ENCODE measurements at regions not wholly inside any gene's neighbourhood (a gene's known extent, or its start where the extent isn't known, plus 50 kb on each side); places are given as distances from the start of the nearest gene placed in this dataset.

- H3K4me1 Mint-ChIP-seq (ENCODE audit: low read depth) = no peaks in the 10 kb centered on the region
- no peaks in the 10 kb centered on the region for H3K36me3 Mint-ChIP-seq
- H3K27me3 Mint-ChIP-seq = no peaks in the 10 kb centered on the region
- H3K4me3 Mint-ChIP-seq = no peak overlapping the region
- no peaks in the 10 kb centered on the region for H3K9me3 Mint-ChIP-seq (ENCODE audit: low read depth)
- no peak overlapping the region for H3K27ac Mint-ChIP-seq
Measured at GRCh38 chr9:8157683-8158324, 358.2 kb upstream of the DMAC1 start.

DNA sequence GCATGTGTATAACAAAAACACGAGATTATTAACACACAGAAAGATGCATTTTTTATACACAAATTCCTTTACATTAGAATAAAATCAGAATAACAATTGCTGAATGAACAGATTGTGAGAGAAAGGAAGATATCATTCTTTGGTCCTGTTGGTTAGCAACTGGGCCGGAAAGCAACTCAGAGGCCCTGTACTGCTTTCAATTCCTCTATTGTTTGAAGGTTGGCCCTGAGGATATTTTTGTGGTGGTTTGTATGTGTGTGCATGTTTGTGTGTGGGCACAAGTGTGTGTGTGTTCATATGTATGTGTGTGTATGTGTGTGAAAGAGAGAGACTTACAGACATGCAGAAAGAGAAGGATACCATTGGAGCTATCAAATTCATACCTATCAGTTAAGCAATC, 356.8 kb upstream of the DMAC1 start:
- H3K27ac Mint-ChIP-seq = no peak overlapping the region

DNA sequence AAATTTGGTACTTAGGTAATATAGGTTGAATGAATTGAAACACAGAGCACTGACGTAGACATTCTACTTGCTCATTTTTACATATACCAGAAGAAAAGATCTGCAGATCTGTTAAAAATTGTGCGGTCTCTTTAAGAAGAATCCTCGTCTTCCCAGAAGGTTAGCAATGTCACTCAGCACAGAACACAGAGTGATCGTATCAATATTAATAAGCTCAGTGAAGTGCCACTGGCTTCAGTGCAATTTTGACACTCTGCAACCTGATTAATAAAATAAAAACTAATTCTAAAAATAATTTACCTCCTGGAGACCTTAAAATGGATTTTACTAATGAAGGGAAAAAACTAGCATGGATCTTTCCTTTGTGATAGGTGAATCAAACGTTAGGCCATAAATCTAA, 356.1 kb upstream of the DMAC1 start:
- Mint-ChIP-seq H3K4me3 (no peak overlapping the region), H3K27ac (no peak overlapping the region), H3K4me1 (ENCODE audit: low read depth) (no peaks in the 10 kb centered on the region), H3K9me3 (ENCODE audit: low read depth) (peaks cover 11% of the 10 kb centered on the region), H3K36me3 (peaks cover 6% of the 10 kb centered on the region), H3K27me3 (no peaks in the 10 kb centered on the region)

More for the DNA sequence above, 356.8 kb upstream of the DMAC1 start:
- Mint-ChIP-seq H3K4me3 (no peak overlapping the region), H3K9me3 (ENCODE audit: low read depth) (peaks cover 5% of the 10 kb centered on the region), H3K36me3 (peaks cover under 1% of the 10 kb centered on the region), H3K4me1 (ENCODE audit: low read depth) (no peaks in the 10 kb centered on the region), H3K27me3 (no peaks in the 10 kb centered on the region)

DNA sequence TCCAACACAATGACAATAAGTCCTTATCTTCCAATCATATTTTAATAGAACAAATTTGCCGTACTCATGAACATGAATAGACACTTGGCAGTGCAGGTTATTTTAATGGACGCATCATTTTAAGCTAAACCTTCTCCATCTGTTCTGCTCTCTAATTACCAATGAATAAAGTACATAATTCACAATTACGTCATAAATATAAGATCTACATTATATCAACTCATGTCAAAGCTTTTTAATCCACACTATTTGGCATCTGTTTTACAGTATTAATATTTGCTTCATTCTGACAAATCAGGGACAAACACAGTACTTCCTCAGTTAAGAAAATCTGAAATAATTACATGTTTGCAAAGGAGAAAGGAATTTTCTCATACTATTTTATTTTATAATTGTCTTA, 344.1 kb upstream of the DMAC1 start:
- no peaks in the 10 kb centered on the region for H3K27me3 Mint-ChIP-seq
- no peak overlapping the region for H3K4me3 Mint-ChIP-seq
- H3K9me3 Mint-ChIP-seq (ENCODE audit: low read depth) = no peaks in the 10 kb centered on the region
- no peaks in the 10 kb centered on the region for H3K36me3 Mint-ChIP-seq
- no peaks in the 10 kb centered on the region for H3K4me1 Mint-ChIP-seq (ENCODE audit: low read depth)
- no peak overlapping the region for H3K27ac Mint-ChIP-seq

DNA sequence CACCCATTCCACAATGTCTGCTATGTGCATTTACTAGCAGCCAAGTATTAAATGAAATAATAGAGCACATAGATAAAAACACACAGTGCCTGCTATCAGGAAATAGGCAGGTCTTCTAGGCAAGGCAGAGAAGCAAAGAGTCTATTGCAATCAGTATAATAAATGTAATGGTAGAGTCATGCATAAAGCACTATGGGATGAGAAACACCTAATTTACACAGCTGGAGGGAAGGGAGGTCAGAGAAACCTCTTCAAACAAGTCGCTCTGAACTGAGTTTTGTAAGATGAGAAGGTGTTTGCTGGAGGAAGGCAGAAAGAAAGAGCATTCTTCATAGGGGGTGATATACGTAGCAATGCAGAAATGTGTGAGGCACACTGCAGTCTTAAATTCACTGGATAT, 341.0 kb upstream of the DMAC1 start:
- no peak overlapping the region for H3K4me3 Mint-ChIP-seq
- H3K27me3 Mint-ChIP-seq = no peaks in the 10 kb centered on the region
- H3K4me1 Mint-ChIP-seq (ENCODE audit: low read depth) = peaks cover 10% of the 10 kb centered on the region
- no peak overlapping the region for H3K27ac Mint-ChIP-seq
- no peaks in the 10 kb centered on the region for H3K36me3 Mint-ChIP-seq
- no peaks in the 10 kb centered on the region for H3K9me3 Mint-ChIP-seq (ENCODE audit: low read depth)

DNA sequence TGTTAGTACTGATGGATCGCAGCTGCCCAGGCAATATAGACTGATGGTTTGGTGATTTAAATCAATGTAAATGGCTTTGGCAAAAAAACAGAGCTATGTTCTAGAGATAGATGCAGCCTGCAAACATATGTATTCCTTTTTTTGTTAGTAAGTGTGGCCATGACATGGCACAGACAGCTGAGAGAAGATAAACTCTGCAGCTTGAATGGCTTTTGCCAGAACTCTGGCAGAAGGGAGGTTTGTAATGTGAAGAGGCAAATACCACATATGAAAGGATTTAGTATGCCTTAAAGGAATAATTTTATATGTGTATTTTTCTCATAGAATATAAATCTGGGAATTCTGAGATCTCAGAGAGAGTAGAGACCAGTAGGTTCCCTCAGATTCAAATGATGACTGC, 340.2 kb upstream of the DMAC1 start:
- no peaks in the 10 kb centered on the region for H3K9me3 Mint-ChIP-seq (ENCODE audit: low read depth)
- no peak overlapping the region for H3K27ac Mint-ChIP-seq
- H3K27me3 Mint-ChIP-seq = no peaks in the 10 kb centered on the region
- H3K36me3 Mint-ChIP-seq = no peaks in the 10 kb centered on the region
- no peak overlapping the region for H3K4me3 Mint-ChIP-seq
- peaks cover 10% of the 10 kb centered on the region for H3K4me1 Mint-ChIP-seq (ENCODE audit: low read depth)

DNA sequence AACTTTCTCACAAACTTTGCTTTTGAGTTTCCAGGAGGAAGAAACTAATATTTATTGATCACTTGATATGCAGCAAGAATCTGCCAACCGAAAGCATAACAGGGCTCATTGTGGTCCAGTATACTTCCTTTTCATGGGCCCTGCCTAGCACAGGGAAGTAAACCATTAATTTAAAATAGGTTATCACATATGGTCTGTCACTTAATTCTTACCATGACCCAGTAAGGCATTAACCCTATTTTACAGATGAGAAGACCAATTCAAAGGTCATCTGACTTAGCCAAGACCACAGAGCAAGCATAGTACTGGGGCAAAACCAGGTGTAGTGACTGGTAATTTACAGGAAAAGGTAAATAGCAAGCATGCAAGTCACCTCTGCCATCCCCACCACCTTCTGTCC, 336.9 kb upstream of the DMAC1 start:
- Mint-ChIP-seq H3K36me3 (no peaks in the 10 kb centered on the region), H3K27ac (no peak overlapping the region), H3K9me3 (ENCODE audit: low read depth) (no peaks in the 10 kb centered on the region), H3K4me1 (ENCODE audit: low read depth) (peaks cover 10% of the 10 kb centered on the region), H3K4me3 (no peak overlapping the region), H3K27me3 (no peaks in the 10 kb centered on the region)

- H3K27ac Mint-ChIP-seq = no peak overlapping the region
Measured at GRCh38 chr9:8134635-8135034, 335.1 kb upstream of the DMAC1 start.

GRCh38 chr9:8133606-8134005, 334.0 kb upstream of the DMAC1 start:
- Mint-ChIP-seq H3K4me3 (no peak overlapping the region), H3K9me3 (ENCODE audit: low read depth) (no peaks in the 10 kb centered on the region), H3K36me3 (no peaks in the 10 kb centered on the region), H3K4me1 (ENCODE audit: low read depth) (peaks cover 10% of the 10 kb centered on the region), H3K27me3 (no peaks in the 10 kb centered on the region), H3K27ac (no peak overlapping the region)

More at GRCh38 chr9:8134635-8135034, 335.1 kb upstream of the DMAC1 start:
- H3K4me1 Mint-ChIP-seq (ENCODE audit: low read depth) = peaks cover 10% of the 10 kb centered on the region
- H3K27me3 Mint-ChIP-seq = no peaks in the 10 kb centered on the region
- H3K4me3 Mint-ChIP-seq = no peak overlapping the region
- no peaks in the 10 kb centered on the region for H3K36me3 Mint-ChIP-seq
- no peaks in the 10 kb centered on the region for H3K9me3 Mint-ChIP-seq (ENCODE audit: low read depth)

DNA sequence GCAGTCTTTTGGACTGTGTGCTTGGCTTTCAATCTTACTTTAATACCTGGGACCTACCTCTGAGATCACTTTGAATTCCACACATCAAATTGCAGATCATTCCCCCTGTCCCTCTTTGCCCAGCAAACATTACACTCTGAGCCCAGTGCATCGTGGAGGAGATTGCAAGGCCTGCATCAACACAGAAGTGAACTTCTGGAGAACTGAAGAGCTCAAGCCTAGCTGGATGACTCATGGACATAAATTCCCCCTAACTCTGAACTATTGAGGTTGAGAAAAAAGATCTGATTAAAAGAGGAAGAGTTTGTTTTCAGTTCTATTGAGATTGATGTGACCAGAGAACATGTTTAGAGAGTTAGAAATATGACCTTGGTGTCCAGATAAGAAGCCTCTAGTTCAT, 316.0 kb upstream of the DMAC1 start:
- H3K4me3 Mint-ChIP-seq = no peak overlapping the region
- H3K4me1 Mint-ChIP-seq (ENCODE audit: low read depth) = peaks cover 14% of the 10 kb centered on the region
- no peaks in the 10 kb centered on the region for H3K36me3 Mint-ChIP-seq
- peaks cover under 1% of the 10 kb centered on the region for H3K9me3 Mint-ChIP-seq (ENCODE audit: low read depth)
- H3K27ac Mint-ChIP-seq = peak overlapping the region; percentile 11
- no peaks in the 10 kb centered on the region for H3K27me3 Mint-ChIP-seq

DNA sequence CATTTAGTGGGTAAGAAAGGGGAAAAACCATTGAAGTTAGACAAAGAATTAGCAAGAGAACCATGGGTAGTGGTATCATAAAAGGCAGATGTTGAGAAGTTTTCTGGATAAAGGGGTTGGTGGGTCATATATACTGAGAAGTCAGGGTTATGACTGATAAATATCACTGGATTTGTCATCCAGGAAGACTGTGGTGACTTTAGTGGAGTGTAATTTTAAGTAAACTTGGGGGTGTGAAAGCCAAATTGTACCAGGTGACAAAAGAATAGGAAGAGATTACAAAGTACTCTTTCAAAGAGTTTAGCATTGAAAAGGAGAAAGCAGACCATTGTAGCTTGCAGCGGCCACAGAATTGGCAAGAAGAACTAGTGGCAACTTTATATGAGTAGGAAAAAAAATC, 315.2 kb upstream of the DMAC1 start:
- H3K27ac Mint-ChIP-seq = no peak overlapping the region
- H3K4me1 Mint-ChIP-seq (ENCODE audit: low read depth) = peaks cover 14% of the 10 kb centered on the region
- H3K36me3 Mint-ChIP-seq = no peaks in the 10 kb centered on the region
- no peak overlapping the region for H3K4me3 Mint-ChIP-seq
- no peaks in the 10 kb centered on the region for H3K27me3 Mint-ChIP-seq
- no peaks in the 10 kb centered on the region for H3K9me3 Mint-ChIP-seq (ENCODE audit: low read depth)

- H3K4me1 Mint-ChIP-seq (ENCODE audit: low read depth) = no peaks in the 10 kb centered on the region
- H3K9me3 Mint-ChIP-seq (ENCODE audit: low read depth) = no peaks in the 10 kb centered on the region
- peaks cover 9% of the 10 kb centered on the region for H3K36me3 Mint-ChIP-seq
- H3K27me3 Mint-ChIP-seq = no peaks in the 10 kb centered on the region
- no peak overlapping the region for H3K27ac Mint-ChIP-seq
- no peak overlapping the region for H3K4me3 Mint-ChIP-seq
Measured at GRCh38 chr9:8106362-8106761, 306.8 kb upstream of the DMAC1 start.

GRCh38 chr9:8101607-8102006, 302.0 kb upstream of the DMAC1 start:
- H3K27ac Mint-ChIP-seq = no peak overlapping the region
- no peak overlapping the region for H3K4me3 Mint-ChIP-seq
- H3K4me1 Mint-ChIP-seq (ENCODE audit: low read depth) = no peaks in the 10 kb centered on the region
- peaks cover 5% of the 10 kb centered on the region for H3K36me3 Mint-ChIP-seq
- no peaks in the 10 kb centered on the region for H3K27me3 Mint-ChIP-seq
- peaks cover 13% of the 10 kb centered on the region for H3K9me3 Mint-ChIP-seq (ENCODE audit: low read depth)

GRCh38 chr9:8096091-8096490, 296.5 kb upstream of the DMAC1 start:
- Mint-ChIP-seq H3K4me3 (no peak overlapping the region), H3K4me1 (ENCODE audit: low read depth) (no peaks in the 10 kb centered on the region), H3K9me3 (ENCODE audit: low read depth) (peaks cover 13% of the 10 kb centered on the region), H3K27me3 (no peaks in the 10 kb centered on the region), H3K36me3 (no peaks in the 10 kb centered on the region), H3K27ac (no peak overlapping the region)

DNA sequence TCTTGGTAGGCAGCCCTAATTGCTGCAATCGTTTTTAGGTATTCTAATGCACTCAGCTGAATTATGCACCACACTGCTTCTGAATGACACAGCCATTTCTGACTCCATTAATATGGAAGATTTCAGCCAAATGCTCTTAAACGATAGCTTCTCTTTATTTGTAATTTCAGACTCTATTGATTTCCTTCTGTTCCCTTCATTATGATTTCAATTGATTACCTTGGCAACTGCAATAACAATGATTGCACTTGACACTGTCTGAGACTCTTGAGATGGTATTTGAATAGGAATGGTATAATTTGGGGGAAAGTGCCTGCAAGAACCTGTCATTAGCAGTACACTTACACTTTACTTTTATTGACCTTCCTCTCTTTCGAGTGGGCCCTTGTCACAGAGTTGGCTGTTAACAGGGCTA, 296.1 kb upstream of the DMAC1 start:
- H3K9me3 Mint-ChIP-seq (ENCODE audit: low read depth) = peaks cover 13% of the 10 kb centered on the region
- no peaks in the 10 kb centered on the region for H3K27me3 Mint-ChIP-seq
- no peaks in the 10 kb centered on the region for H3K4me1 Mint-ChIP-seq (ENCODE audit: low read depth)
- H3K4me3 Mint-ChIP-seq = no peak overlapping the region
- H3K27ac Mint-ChIP-seq = no peak overlapping the region
- no peaks in the 10 kb centered on the region for H3K36me3 Mint-ChIP-seq

GRCh38 chr9:8088477-8088876, 288.9 kb upstream of the DMAC1 start:
- Mint-ChIP-seq H3K36me3 (peaks cover 2% of the 10 kb centered on the region), H3K27ac (no peak overlapping the region), H3K27me3 (no peaks in the 10 kb centered on the region), H3K4me1 (ENCODE audit: low read depth) (no peaks in the 10 kb centered on the region), H3K4me3 (no peak overlapping the region), H3K9me3 (ENCODE audit: low read depth) (no peaks in the 10 kb centered on the region)

All from activated naive CD8-positive, alpha-beta T cell (primary cell).